ENCODE measurements at regions not wholly inside any gene's neighbourhood (a gene's known extent, or its start where the extent isn't known, plus 50 kb on each side); places are given as distances from the start of the nearest gene placed in this dataset.
"Not testable (repeated sequence)": the region's sequence is repeated elsewhere in the genome, so short reads cannot be mapped to it uniquely, and the experiment has no call there.

DNA sequence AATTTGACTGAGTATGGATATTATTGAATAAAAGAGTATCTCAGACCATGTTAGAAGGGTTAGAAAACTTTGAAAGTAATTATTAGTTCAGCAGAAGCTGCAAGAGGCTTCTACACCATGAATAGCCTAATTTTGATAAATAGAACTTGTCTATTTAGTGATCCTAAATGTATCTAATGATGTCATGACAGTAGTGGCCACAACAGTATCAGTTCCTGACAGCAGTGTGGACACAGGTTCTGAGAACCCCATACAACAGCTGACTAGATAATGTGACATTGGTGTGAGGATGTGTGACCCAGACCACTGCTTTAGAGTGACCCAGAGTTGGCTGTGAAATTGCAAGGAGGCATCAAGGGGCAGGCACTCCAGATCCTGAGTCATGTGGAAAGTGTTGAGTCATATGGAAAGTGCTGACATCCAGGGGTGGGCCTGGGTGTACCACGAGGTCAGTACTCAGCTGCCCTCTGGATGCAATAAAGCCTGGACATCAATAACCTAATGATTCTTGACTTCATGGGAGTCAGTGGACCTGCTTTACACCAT lies 754.7 kb downstream of the DHX35 start:
- no peak for DNase-seq

DNA sequence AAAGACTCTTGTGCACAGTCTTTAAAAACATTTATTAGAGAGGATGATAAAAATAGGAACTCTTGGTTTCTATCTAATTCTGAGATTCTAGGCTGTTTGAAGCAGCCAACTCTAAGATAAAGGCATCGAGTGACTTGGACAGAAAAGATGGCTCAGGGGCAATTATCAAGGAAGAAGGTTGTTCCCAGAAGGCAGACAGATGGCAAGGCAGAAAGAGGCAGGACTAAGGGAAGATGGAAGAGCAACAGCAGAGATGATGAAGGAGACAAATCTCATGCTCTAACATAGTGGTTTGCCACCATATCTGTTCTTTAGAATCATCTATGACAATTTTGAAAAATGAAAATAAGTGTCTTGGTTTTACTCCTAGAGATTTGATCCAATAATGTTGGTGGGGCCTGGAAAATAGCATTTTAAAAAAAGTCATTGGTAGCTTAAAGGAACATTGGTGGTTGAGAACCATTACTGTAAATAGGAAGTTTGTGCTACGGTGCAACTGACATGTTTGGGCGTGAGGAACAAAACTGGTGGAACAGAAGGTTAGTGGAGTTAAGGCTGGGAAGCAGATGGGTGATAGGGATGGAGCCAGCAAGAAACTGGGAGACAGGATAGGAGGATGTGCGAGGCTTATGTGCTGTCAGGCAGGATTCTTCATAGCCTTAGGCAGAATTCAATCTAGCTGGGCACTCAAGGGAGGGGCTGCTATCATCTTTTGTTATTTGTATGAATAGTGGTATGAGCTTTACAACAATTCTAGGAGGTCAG lies 751.1 kb downstream of the DHX35 start:
- DNase-seq = no peak

DNA sequence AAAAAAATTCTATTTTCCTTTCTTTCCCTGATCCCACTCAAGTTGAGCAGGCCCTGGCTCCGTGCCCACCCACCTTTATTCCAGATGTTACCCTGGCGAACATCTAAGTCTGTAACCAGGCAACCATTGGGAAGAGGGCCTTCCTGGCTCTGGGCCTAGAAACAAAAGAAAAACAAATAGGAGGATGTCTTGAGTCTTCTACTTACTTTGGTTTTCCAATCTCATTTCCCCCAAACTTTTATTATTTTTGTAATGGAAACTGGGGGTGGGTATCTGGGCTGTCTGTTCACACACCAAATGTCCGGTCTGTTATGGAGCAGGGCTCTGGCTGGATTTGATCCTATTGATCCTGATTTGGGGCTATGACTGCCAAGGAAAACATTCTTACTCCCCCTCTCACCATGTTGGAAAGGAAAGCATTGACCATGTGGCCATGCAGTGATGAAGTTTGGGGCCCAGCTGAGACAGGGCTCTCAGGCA lies 744.1 kb downstream of the DHX35 start:
- DNase-seq = no peak

DNA sequence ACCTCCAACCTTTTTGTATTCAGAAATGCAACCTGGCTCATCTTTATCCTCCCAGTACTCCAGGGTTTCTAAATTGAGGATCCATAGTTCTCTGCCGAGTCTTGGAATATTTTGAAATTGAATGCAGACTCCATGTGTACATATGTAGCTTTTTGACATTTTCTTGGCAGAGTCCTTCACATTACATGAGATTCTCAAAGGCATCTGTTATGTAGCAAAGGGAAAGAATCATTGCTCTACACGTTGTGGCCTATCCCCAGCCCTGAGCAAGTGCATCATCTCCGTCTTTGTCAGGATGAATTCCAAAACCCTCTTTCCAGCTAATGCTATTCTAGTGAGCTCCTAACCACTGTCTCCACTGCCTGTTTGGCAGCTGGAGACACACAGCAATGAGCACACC lies 742.9 kb downstream of the DHX35 start:
- no peak for DNase-seq

DNA sequence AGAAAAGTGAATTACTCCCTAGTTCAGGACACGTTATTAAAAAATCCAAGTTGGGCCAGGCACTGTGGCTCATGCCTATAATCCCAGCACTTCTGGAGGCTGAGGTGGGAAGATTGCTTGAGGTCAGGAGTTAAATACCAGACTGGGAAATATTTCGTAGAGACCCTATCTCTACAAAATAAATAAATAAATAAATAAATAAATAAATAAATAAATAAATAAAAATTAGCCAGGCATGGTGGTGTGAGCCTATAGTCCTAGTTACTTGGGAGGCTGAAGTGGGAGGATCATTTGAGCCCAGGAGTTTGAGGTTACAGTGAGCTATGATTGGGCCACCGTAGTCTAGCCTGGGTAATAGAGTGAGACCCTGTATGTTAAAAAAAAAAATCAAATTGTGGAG lies 741.2 kb downstream of the DHX35 start:
- DNase-seq = not testable (repeated sequence)

DNA sequence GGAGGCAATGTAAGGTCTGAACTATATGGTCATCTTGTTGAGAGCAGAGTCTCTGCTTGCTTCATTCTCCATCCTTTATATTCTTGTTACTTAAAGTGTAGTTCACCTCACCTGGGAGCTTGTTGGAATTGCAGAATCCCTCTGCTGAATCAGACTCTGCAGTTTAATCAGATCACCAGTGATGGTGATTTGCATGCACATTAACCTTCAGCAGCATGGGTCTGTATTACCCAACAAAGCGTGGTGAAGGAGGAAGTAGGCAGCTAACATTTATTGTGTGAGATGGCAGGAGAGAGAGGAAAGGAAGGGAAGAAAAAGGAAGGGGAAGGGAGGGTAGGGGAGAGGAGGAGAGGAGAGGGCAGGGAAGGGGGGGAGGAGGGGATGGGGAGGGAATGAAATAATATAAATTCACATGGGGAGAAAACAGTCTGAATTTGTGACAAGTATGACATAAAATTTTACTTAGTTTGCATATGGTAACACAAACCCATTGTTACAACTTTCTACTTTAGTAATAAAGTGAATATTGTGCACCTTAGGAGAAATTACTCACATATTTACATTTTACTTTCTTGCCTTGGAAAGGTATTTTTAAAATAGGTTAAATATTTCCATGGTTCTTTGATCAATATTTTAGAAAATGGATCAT lies 740.7 kb downstream of the DHX35 start:
- no peak for DNase-seq

DNA sequence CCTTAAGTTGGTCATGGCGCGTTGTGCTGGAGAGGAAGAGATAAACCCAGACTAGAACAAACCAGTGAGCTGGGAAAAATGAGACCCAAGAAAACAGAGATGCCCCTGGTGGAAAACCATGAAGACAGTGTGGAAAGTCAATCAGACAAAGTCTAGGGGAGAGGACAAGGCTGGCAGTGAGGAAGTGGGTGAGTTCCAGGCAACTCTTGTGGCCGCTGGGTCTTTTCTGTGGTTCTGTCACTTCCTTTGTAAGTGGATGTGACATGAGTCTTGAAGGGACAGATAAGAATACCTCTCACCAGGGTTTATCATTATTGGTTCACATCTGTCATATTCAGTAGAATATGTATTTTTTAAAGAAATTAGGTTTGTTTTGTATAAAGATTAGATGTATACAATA lies 738.4 kb downstream of the DHX35 start:
- no peak for DNase-seq

DNA sequence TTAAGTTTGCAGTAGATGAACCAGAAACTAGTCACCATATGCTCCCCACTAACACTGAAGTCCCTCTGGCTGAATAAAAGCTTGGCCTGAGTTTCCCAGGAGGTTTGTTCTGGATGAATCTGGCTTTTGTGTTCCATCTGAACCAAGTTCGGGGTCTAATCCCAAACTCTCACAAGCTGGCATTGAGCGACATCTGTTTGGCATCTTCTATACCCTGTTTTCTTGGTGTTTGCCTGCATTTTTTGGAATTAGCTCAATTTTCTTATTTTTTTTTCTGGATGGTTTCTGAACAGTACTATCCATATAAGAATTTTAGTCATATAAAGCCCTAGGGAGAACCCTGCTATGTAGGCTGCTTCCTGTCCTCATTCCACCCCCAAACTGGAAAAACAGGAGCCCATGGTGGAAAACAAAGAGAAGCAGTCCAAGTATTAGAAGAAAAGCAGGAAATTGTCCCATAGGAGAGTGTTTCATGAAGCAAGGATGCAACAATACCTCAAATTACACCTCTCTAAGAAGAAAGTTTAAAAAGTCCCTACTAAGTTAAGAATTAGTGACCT lies 737.1 kb downstream of the DHX35 start:
- DNase-seq = no peak

DNA sequence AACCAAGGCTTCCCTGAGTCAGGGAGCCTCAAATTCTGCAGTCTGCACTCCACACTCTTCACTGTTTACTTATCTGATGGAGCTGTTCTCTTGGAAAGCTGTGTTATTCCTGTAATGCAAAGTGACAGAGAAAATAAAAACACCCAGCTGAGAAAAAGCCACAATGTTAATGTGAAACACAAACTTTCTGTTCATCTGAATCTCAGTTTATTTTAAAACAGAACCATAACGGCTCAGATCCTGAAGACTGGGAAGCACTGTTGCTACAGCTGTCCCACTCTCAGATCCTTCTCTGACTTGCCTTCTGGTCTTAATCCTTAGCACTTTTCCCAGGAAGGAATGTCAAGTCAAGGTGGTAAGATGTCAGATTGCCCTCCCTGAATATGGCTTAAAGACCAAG lies 736.6 kb downstream of the DHX35 start:
- no peak for DNase-seq

DNA sequence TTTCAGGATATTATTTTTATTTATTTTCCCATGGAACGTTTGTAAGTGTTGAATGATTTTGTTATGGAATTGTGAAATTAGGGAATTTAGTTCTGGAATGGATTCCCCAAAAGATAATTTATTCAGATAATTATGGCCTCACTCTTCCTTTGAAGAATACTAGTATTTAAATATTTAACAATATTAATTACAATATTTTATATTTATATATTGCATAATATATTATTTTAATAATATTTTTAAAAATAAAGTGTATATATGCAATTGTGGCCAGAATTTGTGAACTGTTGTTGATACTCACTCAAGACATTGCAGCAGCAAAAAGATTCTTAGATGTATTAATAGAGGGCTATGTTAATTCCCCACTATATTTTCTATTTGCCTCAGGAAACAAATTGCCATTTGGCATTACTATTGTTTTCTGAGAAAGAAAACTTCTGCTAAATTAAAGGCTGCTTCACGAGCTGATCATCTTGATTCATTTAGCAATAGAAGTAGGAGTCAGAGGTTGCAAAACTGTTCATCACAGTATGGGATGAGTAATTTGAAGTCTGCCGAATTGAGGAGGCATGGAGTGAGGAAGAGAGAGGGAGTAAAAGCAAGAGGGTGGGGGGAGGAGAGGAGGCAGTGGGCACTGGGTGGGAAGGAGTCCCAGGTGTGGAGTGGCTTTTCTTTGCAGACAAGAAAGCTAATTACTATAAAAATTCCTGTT lies 729.2 kb downstream of the DHX35 start:
- no peak for DNase-seq

DNA sequence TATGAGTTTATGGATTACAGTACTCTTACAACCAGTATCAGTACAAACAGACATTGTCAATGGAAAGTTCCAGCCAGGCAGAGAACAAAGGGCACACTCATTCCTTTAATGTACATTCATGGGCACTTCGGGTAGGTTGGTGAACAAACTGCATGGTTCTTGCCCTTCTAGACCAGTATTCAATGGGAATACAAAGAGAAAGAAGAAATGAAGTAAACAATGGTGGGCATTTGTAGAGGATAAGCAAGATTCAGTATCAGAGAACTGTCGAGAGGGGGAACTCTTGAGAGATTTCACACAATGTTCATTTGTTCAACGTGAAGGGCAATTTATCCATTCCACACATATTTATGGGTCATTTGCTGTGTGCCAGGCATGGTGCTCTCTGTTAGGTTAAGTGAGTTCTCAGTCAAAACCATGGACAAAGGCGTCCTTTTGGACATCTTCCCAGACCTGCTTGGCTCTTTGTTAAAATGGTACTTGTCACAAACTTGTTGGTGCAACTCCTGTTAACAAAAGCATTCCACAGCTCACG lies 714.8 kb downstream of the DHX35 start:
- no peak for DNase-seq

DNA sequence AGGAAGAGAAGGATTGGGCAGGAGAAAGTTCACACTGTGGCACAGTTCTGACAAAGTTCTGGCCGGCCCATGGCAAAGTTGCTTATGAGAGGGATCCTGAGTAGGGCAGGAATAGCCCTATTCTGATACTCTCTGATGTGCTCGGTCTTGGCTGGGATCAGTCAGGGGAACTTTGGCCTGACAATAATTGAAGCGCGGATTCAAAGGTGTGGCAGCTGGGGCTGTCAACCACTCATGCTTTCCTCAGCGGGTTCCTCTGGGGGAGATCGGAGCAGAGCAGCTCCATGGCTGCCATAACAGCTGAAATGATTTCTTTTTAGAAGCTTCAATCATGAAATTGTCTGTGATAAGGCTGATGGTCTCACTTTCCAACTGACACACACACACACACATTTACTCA lies 714.1 kb downstream of the DHX35 start:
- no peak for DNase-seq

DNA sequence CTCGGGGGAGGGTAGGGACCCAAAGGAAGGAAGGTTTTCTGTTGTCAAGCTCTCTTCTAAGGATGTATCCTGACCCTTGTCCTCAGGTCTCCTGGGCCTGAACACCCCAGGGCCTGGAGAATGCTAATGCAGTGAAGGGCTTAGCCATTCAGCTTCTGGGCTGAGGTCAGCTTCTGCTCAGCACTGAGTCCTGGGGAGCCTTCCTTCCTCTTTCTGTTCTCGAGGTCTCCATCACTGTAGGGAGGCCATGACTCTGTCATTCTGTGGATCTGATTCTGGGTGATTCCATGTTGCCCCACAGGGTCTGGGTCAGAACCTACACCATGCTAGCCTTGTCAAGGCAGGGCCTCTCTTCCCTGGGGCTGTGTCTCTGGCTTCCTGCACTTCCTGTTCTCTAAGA lies 712.7 kb downstream of the DHX35 start:
- DNase-seq = no peak

DNA sequence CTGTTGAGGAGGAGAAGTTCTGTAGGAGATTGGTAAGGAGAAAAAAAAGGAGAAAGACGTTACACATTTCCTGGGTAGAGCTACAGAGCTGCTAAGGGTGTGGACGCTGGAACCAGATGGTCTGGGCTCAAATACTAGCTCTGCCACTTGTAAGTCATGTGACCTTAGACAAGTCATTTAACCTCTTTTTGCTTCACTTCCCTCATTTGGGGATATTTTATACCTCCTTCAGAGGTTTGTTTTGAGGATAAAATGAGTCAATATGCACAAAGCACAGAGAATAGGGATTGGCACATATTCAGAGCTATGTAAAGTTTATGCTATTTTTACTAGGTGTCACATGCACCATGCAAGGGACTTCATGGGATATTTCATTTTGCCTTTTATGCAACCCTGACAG lies 708.8 kb downstream of the DHX35 start:
- DNase-seq = no peak

DNA sequence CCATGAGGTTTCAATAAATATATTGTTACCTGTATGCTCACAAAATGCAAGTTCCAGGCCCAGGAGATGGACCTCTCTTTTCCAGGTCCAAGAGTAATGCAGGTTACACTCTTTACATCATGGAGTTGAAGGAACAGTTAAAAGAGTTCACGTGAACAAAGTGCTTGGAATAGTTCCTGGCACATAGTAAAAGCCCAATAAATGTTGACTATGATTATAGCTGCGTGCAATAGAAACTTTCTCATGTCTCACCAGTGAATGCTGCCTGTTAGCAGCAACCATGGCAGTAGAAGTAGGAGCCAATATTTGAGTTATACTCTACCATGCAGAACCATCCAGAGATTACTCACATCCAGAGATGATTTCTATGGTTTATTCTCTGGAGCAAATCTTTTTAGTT lies 707.5 kb downstream of the DHX35 start:
- no peak for DNase-seq

DNA sequence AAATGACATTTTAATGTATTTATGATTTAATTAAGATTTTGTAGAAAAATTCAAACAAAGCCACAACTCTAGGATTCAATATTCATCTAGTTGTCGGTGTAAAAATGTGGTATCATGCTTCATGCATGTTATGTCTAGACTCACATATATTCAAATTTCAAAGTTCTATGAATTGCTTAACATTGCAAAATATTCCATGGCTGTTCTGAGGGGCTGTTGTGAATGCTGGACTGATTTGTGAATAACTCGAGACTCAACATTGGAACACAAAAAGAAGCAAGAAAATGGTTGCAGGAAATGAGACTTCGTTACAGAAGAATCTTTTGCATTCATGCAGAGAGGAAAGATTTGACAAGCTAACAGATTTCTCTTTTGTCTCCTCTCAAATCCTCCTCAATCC lies 705.9 kb downstream of the DHX35 start:
- no peak for DNase-seq

DNA sequence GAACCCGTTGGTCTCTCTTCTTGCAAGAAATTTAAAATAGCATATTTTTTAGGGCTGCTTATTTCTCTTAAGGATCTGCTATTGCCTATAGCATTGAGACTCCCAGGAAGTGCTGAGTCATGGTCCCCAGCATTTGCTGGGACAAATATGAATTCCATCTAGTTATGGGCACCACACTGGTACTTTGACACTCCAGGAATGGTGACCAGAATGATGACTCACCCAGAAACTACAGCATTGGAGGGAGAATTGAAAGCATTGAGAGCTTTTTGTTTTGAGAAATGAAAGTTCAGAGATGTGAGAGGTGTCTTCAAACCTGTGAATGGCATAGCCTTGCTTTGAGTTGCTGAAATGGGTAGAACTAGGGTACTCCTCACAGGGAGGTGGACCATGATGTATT lies 699.7 kb downstream of the DHX35 start:
- DNase-seq = no peak

DNA sequence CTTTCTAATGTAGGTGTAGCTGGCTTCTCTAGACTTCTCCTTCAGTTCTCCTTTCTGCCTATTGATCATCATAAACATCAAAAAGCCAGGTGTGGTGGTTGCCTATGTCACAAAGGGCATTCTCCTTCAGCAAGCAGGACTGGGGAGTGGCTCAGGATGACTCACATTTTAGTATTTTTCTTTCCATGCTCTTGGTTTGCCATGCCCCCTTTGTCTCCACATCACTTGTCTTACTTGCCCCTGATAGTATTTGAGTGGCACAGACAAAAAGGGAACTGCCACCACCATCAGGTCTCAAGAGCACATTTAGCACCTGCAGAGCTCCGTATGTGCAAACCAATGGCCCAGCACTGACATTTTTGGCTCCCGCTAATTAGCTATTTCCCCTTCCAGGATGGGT lies 698.8 kb downstream of the DHX35 start:
- no peak for DNase-seq

DNA sequence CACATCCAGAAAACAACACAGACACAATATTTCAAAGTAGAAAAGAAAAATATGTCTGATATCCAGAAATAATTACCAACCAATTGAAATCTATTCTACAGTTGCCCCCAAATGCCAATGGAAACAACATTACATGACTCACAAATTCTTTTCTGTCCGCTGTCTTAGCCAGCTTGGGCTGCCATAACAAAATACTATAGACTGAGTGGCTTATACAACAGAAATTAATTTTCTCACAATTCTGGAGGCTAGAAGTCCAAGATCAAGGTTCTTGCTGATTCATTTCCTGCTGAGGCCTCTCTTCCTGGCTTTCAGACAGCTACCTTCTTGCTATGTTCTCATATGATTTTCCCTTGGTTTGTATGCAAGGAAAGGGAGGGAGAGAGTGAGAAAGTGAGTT lies 698.1 kb downstream of the DHX35 start:
- no peak for DNase-seq

DNA sequence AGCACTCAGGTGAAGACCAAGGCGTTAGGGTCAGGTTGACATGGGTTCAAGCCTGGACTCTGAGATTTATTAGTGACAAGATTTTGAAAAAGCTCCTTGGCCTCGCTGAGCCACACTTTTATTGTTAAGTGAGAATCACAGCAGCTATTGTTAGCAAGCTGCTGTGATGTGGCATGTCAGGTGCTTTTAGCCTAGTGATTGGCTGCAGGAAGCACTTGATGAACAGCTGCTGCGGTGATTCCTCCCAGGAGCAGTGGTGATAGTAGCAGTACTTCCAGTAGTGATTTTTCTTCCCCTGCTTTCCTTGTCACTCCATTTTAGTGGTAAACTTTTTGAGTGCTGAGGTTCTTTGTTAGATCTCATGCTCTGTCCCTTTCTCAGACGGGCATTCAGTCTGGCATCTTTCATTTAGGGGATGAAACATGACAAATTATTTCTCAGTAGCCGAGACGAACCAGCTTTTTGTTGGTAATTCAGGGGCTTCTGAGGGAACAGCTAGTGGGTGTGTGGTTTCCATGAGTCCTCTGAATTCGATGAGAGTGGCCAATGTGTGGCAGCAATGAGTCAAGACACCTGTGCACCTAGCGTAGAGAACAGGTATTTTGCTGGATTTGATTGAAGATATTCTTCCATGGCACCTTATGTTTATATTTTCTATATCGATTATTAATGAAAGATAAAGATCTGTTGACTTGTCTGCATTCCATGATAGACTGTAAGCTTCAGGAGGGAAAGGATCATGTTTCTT lies 696.7 kb downstream of the DHX35 start:
- no peak for DNase-seq

DNA sequence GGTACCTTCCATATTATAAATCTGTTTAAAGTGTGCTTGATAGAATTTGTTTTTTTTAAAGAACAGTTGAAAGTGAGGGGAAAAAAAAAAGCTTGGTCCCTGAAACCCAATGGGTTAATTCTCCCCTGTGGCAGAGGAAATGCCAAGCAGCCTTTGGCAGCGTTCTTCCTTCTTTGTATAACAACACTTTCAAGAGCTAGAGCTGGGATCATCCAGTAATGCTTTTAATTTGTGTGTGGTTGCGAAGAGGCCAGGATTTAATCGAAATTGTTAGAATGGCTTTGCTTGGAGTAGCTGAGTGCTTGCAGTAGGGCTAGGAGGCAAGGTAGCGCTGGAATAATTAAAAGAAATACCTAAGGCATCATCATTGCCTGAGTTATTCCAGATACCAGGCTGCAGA lies 692.0 kb downstream of the DHX35 start:
- no peak for DNase-seq

DNA sequence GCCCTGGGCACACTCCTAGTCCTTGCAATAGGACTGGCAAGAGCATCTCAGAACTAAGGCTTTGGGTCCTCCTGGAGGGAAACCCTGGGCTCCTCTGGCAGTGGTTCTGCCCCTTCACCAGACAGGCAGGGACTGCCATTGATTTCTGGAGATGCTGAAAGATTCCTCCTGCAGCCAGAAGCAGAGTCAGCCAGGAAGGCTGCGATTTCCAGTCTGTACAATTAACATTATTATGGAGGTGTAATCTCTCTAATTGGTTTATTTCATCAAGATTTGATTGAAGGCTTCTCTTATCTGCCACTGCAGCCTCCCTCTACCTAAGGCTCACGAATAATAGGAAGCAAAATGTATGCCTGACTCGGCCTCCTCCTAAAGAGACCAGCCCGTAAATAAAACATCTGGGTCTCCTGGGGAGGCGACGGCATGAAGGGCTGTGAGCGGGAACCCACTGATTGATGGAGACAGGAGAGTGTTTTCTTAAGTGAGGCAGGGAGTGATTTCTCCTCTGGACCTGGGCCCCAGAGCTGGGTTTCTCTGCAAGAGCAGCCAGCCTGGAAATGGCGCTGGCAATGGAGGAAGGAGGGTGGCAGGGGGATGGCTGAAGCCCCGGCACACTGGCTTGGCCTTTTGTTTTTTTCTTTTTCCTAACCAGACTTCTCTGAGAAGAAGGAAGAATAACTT lies 689.6 kb downstream of the DHX35 start:
- DNase-seq = no peak

Data from stimulated activated CD8-positive, alpha-beta memory T cell treated with anti-CD3 and anti-CD28 coated beads, Interleukin-4, amount 100 ng/mL, for 48 hours (primary cell).